ENCODE measurements at regions not wholly inside any gene's neighbourhood (a gene's known extent, or its start where the extent isn't known, plus 50 kb on each side); places are given as distances from the start of the nearest gene placed in this dataset.

DNA sequence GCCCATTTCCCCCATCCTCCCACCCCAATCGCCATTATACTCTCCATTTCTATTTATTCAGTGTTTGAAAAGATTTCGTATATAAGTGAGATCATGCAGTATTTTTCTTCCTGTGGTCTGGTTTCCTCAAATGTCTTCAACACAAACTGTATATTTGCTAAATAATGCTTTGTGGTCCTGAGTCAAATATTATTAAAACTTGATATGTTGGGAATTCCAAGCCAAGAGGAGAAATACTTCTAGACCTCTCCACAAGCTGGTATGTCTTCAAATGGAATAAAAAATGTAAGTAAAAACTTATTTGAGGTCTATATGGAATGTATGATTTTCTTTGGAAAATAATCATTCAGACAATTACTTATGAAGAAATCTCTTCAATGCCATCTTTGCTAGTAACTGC lies 122.5 kb upstream of the TSC22D2 start (continued):
- TF ChIP-seq, protein P1, sequence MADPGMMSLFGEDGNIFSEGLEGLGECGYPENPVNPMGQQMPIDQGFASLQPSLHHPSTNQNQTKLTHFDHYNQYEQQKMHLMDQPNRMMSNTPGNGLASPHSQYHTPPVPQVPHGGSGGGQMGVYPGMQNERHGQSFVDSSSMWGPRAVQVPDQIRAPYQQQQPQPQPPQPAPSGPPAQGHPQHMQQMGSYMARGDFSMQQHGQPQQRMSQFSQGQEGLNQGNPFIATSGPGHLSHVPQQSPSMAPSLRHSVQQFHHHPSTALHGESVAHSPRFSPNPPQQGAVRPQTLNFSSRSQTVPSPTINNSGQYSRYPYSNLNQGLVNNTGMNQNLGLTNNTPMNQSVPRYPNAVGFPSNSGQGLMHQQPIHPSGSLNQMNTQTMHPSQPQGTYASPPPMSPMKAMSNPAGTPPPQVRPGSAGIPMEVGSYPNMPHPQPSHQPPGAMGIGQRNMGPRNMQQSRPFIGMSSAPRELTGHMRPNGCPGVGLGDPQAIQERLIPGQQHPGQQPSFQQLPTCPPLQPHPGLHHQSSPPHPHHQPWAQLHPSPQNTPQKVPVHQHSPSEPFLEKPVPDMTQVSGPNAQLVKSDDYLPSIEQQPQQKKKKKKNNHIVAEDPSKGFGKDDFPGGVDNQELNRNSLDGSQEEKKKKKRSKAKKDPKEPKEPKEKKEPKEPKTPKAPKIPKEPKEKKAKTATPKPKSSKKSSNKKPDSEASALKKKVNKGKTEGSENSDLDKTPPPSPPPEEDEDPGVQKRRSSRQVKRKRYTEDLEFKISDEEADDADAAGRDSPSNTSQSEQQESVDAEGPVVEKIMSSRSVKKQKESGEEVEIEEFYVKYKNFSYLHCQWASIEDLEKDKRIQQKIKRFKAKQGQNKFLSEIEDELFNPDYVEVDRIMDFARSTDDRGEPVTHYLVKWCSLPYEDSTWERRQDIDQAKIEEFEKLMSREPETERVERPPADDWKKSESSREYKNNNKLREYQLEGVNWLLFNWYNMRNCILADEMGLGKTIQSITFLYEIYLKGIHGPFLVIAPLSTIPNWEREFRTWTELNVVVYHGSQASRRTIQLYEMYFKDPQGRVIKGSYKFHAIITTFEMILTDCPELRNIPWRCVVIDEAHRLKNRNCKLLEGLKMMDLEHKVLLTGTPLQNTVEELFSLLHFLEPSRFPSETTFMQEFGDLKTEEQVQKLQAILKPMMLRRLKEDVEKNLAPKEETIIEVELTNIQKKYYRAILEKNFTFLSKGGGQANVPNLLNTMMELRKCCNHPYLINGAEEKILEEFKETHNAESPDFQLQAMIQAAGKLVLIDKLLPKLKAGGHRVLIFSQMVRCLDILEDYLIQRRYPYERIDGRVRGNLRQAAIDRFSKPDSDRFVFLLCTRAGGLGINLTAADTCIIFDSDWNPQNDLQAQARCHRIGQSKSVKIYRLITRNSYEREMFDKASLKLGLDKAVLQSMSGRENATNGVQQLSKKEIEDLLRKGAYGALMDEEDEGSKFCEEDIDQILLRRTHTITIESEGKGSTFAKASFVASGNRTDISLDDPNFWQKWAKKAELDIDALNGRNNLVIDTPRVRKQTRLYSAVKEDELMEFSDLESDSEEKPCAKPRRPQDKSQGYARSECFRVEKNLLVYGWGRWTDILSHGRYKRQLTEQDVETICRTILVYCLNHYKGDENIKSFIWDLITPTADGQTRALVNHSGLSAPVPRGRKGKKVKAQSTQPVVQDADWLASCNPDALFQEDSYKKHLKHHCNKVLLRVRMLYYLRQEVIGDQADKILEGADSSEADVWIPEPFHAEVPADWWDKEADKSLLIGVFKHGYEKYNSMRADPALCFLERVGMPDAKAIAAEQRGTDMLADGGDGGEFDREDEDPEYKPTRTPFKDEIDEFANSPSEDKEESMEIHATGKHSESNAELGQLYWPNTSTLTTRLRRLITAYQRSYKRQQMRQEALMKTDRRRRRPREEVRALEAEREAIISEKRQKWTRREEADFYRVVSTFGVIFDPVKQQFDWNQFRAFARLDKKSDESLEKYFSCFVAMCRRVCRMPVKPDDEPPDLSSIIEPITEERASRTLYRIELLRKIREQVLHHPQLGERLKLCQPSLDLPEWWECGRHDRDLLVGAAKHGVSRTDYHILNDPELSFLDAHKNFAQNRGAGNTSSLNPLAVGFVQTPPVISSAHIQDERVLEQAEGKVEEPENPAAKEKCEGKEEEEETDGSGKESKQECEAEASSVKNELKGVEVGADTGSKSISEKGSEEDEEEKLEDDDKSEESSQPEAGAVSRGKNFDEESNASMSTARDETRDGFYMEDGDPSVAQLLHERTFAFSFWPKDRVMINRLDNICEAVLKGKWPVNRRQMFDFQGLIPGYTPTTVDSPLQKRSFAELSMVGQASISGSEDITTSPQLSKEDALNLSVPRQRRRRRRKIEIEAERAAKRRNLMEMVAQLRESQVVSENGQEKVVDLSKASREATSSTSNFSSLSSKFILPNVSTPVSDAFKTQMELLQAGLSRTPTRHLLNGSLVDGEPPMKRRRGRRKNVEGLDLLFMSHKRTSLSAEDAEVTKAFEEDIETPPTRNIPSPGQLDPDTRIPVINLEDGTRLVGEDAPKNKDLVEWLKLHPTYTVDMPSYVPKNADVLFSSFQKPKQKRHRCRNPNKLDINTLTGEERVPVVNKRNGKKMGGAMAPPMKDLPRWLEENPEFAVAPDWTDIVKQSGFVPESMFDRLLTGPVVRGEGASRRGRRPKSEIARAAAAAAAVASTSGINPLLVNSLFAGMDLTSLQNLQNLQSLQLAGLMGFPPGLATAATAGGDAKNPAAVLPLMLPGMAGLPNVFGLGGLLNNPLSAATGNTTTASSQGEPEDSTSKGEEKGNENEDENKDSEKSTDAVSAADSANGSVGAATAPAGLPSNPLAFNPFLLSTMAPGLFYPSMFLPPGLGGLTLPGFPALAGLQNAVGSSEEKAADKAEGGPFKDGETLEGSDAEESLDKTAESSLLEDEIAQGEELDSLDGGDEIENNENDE (IDR thresholded peaks at IDR 0.05; ENCODE audit: insufficient replicate concordance, low read length): no peak
- TF ChIP-seq PHF8 (conservative IDR thresholded peaks at IDR 0.05; ENCODE audit: low read depth, low read length) (no peak), SRF (IDR thresholded peaks at IDR 0.05; ENCODE audit: low read depth, low read length) (no peak), RFX5 (IDR thresholded peaks at IDR 0.05; ENCODE audit: borderline replicate concordance, low read depth, low read length) (no peak), CEBPB (IDR thresholded peaks at IDR 0.05; ENCODE audit: low read depth, low read length) (no peak), GTF2F1 (IDR thresholded peaks at IDR 0.05; ENCODE audit: borderline replicate concordance, low read depth, low read length) (no peak), YY1 (IDR thresholded peaks at IDR 0.05; ENCODE audit: low read depth, low read length) (no peak), CREB1 (IDR thresholded peaks at IDR 0.05) (no peak)
- TF ChIP-seq, protein P2, sequence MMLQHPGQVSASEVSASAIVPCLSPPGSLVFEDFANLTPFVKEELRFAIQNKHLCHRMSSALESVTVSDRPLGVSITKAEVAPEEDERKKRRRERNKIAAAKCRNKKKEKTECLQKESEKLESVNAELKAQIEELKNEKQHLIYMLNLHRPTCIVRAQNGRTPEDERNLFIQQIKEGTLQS (IDR thresholded peaks at IDR 0.05; ENCODE audit: insufficient read depth, low read depth, low read length): no peak
